HG03565 (cell line): ENCODE measurements at regions not wholly inside any gene's neighbourhood (a gene's known extent, or its start where the extent isn't known, plus 50 kb on each side); places are given as distances from the start of the nearest gene placed in this dataset.
"Not testable (repeated sequence)": the region's sequence is repeated elsewhere in the genome, so short reads cannot be mapped to it uniquely, and the experiment has no call there.

ENCODE experiments used
- ATAC-seq: cut with Tn5 transposase; IDR thresholded peaks from one replicate; pipeline ENCODE4 v1.9.1; 2021; ENCODE audit warnings: mild to moderate bottlenecking, moderate library complexity; ENCODE audit not compliant: unreplicated experiment

GRCh38 chr1:185441605-185442004 lies 124.6 kb upstream of the IVNS1ABP start:
- no peak for ATAC-seq

- no peak for ATAC-seq
Measured at GRCh38 chr1:185440877-185441276, 123.8 kb upstream of the IVNS1ABP start.

GRCh38 chr1:185439727-185440415 lies 122.8 kb upstream of the IVNS1ABP start:
- peak; percentile 75 for ATAC-seq

- no peak for ATAC-seq
Measured at GRCh38 chr1:185438936-185439335, 121.9 kb upstream of the IVNS1ABP start.

DNA sequence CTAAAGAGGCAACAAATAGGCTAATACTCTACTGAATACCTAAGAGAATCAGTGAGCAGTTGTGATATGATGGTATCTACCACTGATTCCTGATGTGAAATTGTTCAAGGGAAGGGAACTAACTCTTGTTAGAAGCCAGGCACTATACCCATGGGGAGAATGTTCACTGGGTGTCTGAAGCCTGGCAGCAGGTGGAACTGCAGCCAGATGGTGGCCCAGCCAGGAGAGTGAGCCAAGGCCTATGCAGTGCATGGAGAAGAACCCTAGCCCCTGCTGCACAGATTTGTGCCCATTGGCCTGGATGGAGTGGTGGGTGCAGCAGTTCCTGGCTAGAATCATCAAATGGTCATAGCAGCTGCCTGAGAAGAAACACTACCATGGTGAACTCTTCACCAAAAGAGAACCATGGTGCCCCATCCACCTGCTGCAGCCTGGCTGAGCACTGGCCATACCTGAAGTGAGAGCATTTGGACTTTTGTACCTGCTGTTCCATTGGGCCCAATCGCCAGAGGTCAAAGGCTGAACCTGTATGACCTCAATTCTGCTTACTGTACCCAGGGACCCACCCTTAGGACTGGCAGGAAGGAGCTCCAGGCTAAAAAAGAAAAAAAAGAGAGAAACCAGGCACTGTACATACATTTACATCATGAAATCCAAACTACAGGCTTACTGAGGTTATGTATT lies 118.8 kb upstream of the IVNS1ABP start:
- ATAC-seq: no peak

GRCh38 chr1:185434721-185435120 lies 117.7 kb upstream of the IVNS1ABP start:
- no peak for ATAC-seq

- no peak for ATAC-seq
Measured at GRCh38 chr1:185433667-185434066, 116.6 kb upstream of the IVNS1ABP start.

- no peak for ATAC-seq
Measured at GRCh38 chr1:185432948-185433347, 115.9 kb upstream of the IVNS1ABP start.

DNA sequence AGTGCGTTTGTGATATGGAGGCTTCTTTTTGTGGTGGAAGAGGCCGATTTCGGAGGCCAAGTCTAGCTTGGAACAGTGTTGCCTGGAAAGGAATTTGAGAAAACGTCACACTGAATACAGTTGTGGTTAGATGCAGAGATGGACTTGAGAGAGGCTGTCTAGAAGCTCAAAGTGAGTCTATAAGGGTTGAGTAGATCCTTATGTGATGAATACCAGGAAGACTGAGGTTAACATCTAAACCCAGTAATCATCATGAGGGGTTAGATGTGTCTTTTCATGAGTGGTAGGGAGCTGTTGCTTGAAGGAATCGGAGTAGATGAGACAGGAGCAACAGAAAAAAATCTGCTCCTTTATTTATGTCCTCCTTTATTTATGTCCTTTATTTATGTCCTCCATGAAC lies 114.6 kb upstream of the IVNS1ABP start:
- no peak for ATAC-seq

DNA sequence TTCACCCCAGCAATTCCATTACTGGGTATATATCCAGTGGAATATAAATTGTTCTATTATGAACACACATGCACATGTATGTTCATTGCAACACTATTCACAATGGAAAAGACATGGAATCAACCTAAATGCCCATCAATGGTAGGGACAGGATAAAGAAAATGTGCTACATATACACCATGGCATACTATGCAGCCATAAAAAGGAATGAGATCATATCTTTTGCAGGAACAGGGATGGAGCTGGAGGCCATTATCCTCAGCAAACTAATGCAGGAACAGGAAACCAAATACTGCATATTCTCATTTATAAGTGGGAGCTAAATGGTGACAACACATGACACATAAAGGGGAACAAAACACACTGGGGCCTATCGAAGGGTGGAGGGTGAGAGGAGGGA lies 112.6 kb upstream of the IVNS1ABP start:
- ATAC-seq: not testable (repeated sequence)

- ATAC-seq: no peak
Measured at GRCh38 chr1:185427776-185428175, 110.7 kb upstream of the IVNS1ABP start.

DNA sequence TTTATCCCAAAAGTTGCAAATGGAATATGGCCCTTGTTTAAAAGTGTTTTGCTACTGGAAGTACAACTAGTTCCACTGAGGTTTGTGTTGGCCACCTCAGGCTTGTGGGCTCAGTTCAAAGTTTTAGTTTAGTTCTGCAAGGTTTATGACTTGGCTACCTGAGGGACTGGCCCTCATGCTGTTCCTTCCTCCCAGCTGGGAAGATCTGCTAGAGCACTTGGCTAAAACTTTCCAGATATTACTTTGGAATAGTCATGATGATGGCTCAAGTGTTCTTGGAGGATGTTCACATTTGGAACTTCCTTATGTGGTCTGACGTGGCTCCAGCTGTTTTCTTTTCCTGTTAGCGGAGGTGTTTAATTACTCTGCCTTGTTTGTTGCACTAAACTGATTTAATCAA lies 110.2 kb upstream of the IVNS1ABP start:
- ATAC-seq: no peak

GRCh38 chr1:185426848-185427247 lies 109.8 kb upstream of the IVNS1ABP start:
- ATAC-seq: no peak

- no peak for ATAC-seq
Measured at GRCh38 chr1:185425163-185425562, 108.1 kb upstream of the IVNS1ABP start.

DNA sequence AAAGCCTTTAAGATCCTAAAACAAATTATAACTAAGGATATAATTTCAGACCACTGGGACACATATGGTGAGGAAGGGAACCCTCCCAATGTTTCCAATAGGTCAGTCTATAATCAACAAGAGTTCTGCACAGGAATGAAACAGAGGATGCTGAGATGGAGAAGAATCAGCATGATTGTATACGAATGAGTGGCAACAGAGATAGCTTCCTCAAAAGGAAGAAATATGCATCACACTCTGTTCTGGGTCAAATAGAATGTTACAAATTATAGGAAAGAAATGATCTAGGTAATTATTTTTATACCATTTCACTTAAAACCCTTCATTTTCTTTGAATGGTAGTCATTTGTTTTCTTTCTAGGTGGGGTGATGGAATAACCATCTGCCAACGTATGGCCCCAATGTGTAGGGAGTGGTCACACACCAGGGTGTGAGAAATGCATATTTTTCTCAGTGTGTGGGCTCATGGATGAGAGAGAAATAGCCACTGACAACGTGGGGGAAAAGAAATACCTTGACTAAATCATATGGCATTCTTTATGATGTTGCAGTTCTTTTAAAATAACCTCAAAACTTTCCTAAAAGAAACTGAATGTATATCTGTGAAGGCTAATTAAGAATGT lies 104.6 kb upstream of the IVNS1ABP start:
- no peak for ATAC-seq

DNA sequence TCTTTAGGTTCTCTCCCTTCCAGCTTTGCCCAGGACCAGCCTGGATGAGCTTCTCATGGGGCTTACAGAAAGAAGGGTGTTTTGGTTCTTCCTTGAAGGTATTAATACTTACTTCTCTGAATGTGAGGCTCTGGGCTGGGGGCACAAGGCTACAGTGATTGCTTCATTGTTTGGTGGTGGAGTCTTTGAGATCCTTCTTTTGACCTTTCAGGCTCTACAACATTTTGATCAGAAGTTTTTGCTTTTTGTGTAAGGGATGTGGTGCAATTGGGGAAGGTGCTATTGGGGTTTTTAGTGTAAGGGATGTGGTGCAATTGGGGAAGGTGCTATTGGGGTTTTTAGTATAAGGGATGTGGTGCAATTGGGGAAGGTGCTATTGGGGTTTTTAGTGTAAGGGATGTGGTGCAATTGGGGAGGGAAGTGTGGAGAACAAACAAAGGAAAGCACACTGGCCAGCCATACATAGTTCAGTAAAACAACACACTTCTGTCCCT lies 103.6 kb upstream of the IVNS1ABP start:
- ATAC-seq: no peak

- ATAC-seq: no peak
Measured at GRCh38 chr1:185419718-185420117, 102.7 kb upstream of the IVNS1ABP start.

GRCh38 chr1:185418472-185418871 lies 101.4 kb upstream of the IVNS1ABP start:
- no peak for ATAC-seq

- ATAC-seq: no peak
Measured at GRCh38 chr1:185412385-185413087, 95.5 kb upstream of the IVNS1ABP start.

DNA sequence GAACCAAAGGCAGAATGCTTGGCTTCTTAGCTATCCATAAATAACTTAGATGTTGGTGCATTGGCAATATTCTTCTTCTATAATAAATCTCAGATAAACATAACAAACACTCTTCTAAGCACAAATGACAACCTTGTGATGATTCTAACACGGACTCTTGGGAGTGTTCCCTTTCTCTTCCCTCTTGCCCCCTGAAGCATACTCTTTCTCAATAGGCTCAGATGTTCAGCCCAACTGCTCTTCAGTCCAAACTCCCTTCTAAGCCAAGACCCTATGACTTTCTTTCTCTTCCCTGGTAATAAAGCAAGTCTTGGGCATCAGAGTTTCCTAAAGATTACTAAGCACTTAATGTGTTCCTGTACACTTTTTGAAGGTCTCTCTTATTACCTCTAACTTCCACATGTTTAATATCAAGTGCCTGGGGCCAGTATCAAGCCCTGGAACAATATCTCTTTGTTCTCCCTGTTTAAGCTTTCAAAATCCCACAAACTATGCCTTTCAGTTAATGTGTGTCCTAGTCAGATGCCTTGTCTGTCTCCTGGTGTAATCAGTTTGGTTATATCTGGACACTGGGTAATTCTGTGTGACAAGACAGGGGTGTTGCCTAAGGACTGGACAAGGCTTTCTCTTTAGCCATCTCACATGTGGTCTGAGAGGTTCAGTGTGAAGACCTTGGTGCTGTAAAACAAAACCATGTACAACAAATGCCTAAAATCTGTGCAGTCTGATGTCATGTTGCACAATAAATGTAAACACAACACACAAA lies 92.9 kb upstream of the IVNS1ABP start:
- no peak for ATAC-seq

DNA sequence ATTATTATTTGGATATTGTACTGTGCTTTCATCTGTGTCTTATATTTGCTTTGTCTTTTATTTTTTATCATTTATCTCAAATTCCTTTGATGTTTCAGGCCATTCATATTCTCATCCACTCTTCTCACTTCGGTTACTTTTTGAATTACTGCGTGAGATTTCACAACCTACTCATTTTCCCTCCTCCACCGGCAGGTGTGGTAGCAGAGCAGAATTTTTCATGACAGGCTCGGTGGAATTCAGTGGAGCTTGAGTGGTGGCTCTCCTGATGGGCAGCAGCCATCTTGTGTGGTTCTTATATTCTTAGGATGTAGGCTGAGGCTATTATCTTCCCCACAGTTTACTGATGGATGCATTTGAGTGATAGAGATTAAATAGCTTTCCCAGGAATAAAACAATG lies 92.3 kb upstream of the IVNS1ABP start:
- ATAC-seq: no peak
